ENCODE measurements at regions not wholly inside any gene's neighbourhood (a gene's known extent, or its start where the extent isn't known, plus 50 kb on each side); places are given as distances from the start of the nearest gene placed in this dataset.

GRCh38 chr16:73319737-73320136 is 271.8 kb upstream of the ZFHX3 start:
- 83 to 86% methylated on average over 8 of the region's 8 CpGs for WGBS, 2 donors
- Histone ChIP-seq H3K36me3 (no peaks in the 10 kb centered on the region), H3K4me3 (no peak overlapping the region), H3K4me1 (no peaks in the 10 kb centered on the region), H3K27ac (no peak overlapping the region), H3K9me3 (no peaks in the 10 kb centered on the region), H3K27me3 (no peaks in the 10 kb centered on the region)
- DNase-seq, result no peak
- no peak for ATAC-seq (ENCODE audit: low FRiP score in 2 of 2)
- no peak for TF ChIP-seq CTCF (IDR thresholded peaks at IDR 0.05)
- no peak for TF ChIP-seq EP300 (IDR thresholded peaks at IDR 0.05)
- no peak for TF ChIP-seq POLR2AphosphoS5 (IDR thresholded peaks at IDR 0.05)
- no peak for TF ChIP-seq POLR2A (IDR thresholded peaks at IDR 0.05)

GRCh38 chr16:73319261-73319660 is 271.3 kb upstream of the ZFHX3 start:
- DNase-seq, result no peak
- WGBS, 2 donors, result 77% methylated on average over 10 of the region's 10 CpGs
- Histone ChIP-seq H3K4me3 (no peak overlapping the region), H3K4me1 (no peaks in the 10 kb centered on the region), H3K9me3 (no peaks in the 10 kb centered on the region), H3K36me3 (no peaks in the 10 kb centered on the region), H3K27ac (no peak overlapping the region), H3K27me3 (no peaks in the 10 kb centered on the region)
- no peak for ATAC-seq (ENCODE audit: low FRiP score in 2 of 2)
- TF ChIP-seq EP300 (IDR thresholded peaks at IDR 0.05), result no peak
- TF ChIP-seq CTCF (IDR thresholded peaks at IDR 0.05), result no peak
- TF ChIP-seq POLR2A (IDR thresholded peaks at IDR 0.05), result no peak
- TF ChIP-seq POLR2AphosphoS5 (IDR thresholded peaks at IDR 0.05), result no peak

GRCh38 chr16:73317321-73317857 is 269.5 kb upstream of the ZFHX3 start:
- whole genome bisulfite sequencing, 2 donors, result 89% methylated on average over 12 of the region's 12 CpGs
- TF ChIP-seq CTCF (IDR thresholded peaks at IDR 0.05), result no peak
- Histone ChIP-seq H3K4me3 (no peak overlapping the region), H3K27ac (no peak overlapping the region), H3K27me3 (no peaks in the 10 kb centered on the region), H3K9me3 (no peaks in the 10 kb centered on the region), H3K36me3 (no peaks in the 10 kb centered on the region), H3K4me1 (no peaks in the 10 kb centered on the region)
- no peak for DNase-seq
- no peak for ATAC-seq (ENCODE audit: low FRiP score in 2 of 2)

- DNase-seq (no peak), ATAC-seq (ENCODE audit: low FRiP score in 2 of 2) (no peak)
- Histone ChIP-seq H3K4me3 (no peak overlapping the region), H3K27me3 (no peaks in the 10 kb centered on the region), H3K4me1 (no peaks in the 10 kb centered on the region), H3K27ac (no peak overlapping the region), H3K36me3 (no peaks in the 10 kb centered on the region), H3K9me3 (no peaks in the 10 kb centered on the region)
- WGBS, 2 donors, result 65 to 76% methylated on average over 7 of the region's 7 CpGs
- TF ChIP-seq CTCF (IDR thresholded peaks at IDR 0.05) (no peak), POLR2A (IDR thresholded peaks at IDR 0.05) (no peak), POLR2AphosphoS5 (IDR thresholded peaks at IDR 0.05) (no peak), EP300 (IDR thresholded peaks at IDR 0.05) (no peak)
Observed at GRCh38 chr16:73315645-73316044, 267.7 kb upstream of the ZFHX3 start.

GRCh38 chr16:73313950-73314349 is 266.0 kb upstream of the ZFHX3 start:
- no peak for ATAC-seq (ENCODE audit: low FRiP score in 2 of 2)

More at GRCh38 chr16:73313950-73314349, 266.0 kb upstream of the ZFHX3 start:
- WGBS, 2 donors, result 77 to 88% methylated on average over 2 of the region's 2 CpGs
- TF ChIP-seq EP300 (IDR thresholded peaks at IDR 0.05), result no peak
- TF ChIP-seq POLR2A (IDR thresholded peaks at IDR 0.05), result no peak
- no peak for TF ChIP-seq CTCF (IDR thresholded peaks at IDR 0.05)
- no peak for TF ChIP-seq POLR2AphosphoS5 (IDR thresholded peaks at IDR 0.05)
- no peak for DNase-seq
- no peaks in the 10 kb centered on the region for H3K4me1 ChIP-seq
- H3K27me3 ChIP-seq, result no peaks in the 10 kb centered on the region
- no peaks in the 10 kb centered on the region for H3K9me3 ChIP-seq
- H3K36me3 ChIP-seq, result no peaks in the 10 kb centered on the region
- no peak overlapping the region for H3K4me3 ChIP-seq
- H3K27ac ChIP-seq, result no peak overlapping the region

Data from upper lobe of left lung (tissue), 6 donors.